HL-60 (cell line): ENCODE measurements at regions not wholly inside any gene's neighbourhood (a gene's known extent, or its start where the extent isn't known, plus 50 kb on each side); places are given as distances from the start of the nearest gene placed in this dataset.

Experiments used
- GABPA ChIP-seq: IDR thresholded peaks from 2 replicates; pipeline ENCODE4 v1.6.1; 2012; ENCODE audit warnings: low read depth
- POLR2AphosphoS5 ChIP-seq: IDR thresholded peaks from 2 replicates; pipeline ENCODE4 v1.6.1; 2012; ENCODE audit warnings: low read depth
- TF ChIP-seq, protein P1 (sequence below): IDR thresholded peaks from 2 replicates; pipeline ENCODE4 v1.6.1; 2012; ENCODE audit warnings: low read depth; ENCODE audit not compliant: insufficient replicate concordance
- TF ChIP-seq, protein P2 (sequence below): IDR thresholded peaks from one replicate; pipeline ENCODE4 v1.5.1; 2011; ENCODE audit warnings: low read length, control low read depth, inconsistent platforms; ENCODE audit not compliant: insufficient read depth

- TF ChIP-seq, protein P1, sequence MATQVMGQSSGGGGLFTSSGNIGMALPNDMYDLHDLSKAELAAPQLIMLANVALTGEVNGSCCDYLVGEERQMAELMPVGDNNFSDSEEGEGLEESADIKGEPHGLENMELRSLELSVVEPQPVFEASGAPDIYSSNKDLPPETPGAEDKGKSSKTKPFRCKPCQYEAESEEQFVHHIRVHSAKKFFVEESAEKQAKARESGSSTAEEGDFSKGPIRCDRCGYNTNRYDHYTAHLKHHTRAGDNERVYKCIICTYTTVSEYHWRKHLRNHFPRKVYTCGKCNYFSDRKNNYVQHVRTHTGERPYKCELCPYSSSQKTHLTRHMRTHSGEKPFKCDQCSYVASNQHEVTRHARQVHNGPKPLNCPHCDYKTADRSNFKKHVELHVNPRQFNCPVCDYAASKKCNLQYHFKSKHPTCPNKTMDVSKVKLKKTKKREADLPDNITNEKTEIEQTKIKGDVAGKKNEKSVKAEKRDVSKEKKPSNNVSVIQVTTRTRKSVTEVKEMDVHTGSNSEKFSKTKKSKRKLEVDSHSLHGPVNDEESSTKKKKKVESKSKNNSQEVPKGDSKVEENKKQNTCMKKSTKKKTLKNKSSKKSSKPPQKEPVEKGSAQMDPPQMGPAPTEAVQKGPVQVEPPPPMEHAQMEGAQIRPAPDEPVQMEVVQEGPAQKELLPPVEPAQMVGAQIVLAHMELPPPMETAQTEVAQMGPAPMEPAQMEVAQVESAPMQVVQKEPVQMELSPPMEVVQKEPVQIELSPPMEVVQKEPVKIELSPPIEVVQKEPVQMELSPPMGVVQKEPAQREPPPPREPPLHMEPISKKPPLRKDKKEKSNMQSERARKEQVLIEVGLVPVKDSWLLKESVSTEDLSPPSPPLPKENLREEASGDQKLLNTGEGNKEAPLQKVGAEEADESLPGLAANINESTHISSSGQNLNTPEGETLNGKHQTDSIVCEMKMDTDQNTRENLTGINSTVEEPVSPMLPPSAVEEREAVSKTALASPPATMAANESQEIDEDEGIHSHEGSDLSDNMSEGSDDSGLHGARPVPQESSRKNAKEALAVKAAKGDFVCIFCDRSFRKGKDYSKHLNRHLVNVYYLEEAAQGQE = no peak
- TF ChIP-seq, protein P2, sequence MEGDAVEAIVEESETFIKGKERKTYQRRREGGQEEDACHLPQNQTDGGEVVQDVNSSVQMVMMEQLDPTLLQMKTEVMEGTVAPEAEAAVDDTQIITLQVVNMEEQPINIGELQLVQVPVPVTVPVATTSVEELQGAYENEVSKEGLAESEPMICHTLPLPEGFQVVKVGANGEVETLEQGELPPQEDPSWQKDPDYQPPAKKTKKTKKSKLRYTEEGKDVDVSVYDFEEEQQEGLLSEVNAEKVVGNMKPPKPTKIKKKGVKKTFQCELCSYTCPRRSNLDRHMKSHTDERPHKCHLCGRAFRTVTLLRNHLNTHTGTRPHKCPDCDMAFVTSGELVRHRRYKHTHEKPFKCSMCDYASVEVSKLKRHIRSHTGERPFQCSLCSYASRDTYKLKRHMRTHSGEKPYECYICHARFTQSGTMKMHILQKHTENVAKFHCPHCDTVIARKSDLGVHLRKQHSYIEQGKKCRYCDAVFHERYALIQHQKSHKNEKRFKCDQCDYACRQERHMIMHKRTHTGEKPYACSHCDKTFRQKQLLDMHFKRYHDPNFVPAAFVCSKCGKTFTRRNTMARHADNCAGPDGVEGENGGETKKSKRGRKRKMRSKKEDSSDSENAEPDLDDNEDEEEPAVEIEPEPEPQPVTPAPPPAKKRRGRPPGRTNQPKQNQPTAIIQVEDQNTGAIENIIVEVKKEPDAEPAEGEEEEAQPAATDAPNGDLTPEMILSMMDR = no peak
- TF ChIP-seq GABPA (no peak), POLR2AphosphoS5 (no peak)
Observed at GRCh38 chr2:64766841-64767669, 113.3 kb upstream of the SERTAD2 start.
